Liver (tissue), 8 donors: ENCODE measurements at regions not wholly inside any gene's neighbourhood (a gene's known extent, or its start where the extent isn't known, plus 50 kb on each side); places are given as distances from the start of the nearest gene placed in this dataset.

Experiments used
- DNase-seq: peaks from one replicate; pipeline ENCODE4 v3.0.0-alpha.2; 2017; ENCODE audit warnings: low spot score
- H3K27ac ChIP-seq, 2 donors: one replicate each; pipeline ENCODE4 v1.7.0; 2013; ENCODE audit warnings: inconsistent platforms in 2 of 2, low read length in 2 of 2, control low read depth in 1 of 2, low read depth in 1 of 2, mild to moderate bottlenecking in 1 of 2
- H3K27me3 ChIP-seq, 4 donors: one replicate each; pipeline versions ENCODE4 v1.6.1 to v1.7.0; 2013; ENCODE audit warnings: low read length in 3 of 4, inconsistent platforms in 1 of 4, mild to moderate bottlenecking in 1 of 4, moderate library complexity in 1 of 4; ENCODE audit not compliant: control insufficient read depth in 4 of 4, insufficient read depth in 4 of 4
- H3K36me3 ChIP-seq, 4 donors: one replicate each; pipeline versions ENCODE4 v1.6.1 to v1.7.0; 2013; ENCODE audit warnings: low read length in 3 of 4, mild to moderate bottlenecking in 3 of 4, low read depth in 1 of 4, moderate library complexity in 1 of 4; ENCODE audit not compliant: control insufficient read depth in 4 of 4, insufficient read depth in 3 of 4
- H3K4me1 ChIP-seq, 4 donors: one replicate each; pipeline versions ENCODE4 v1.6.1 to v1.7.0; 2013; ENCODE audit warnings: low read length in 3 of 4, mild to moderate bottlenecking in 3 of 4, moderate library complexity in 1 of 4; ENCODE audit not compliant: control insufficient read depth in 4 of 4, insufficient read depth in 4 of 4
- H3K4me3 ChIP-seq, 3 donors: one replicate each; pipeline versions ENCODE4 v1.6.1 to v1.7.0; 2013; ENCODE audit warnings: low read length in 3 of 3, control low read depth in 1 of 3, low read depth in 1 of 3, mild to moderate bottlenecking in 1 of 3
- H3K9ac ChIP-seq, 2 donors: one replicate each; pipeline ENCODE4 v1.7.0; 2013; ENCODE audit warnings: low read length in 2 of 2, mild to moderate bottlenecking in 2 of 2, moderate library complexity in 2 of 2, control low read depth in 1 of 2, low read depth in 1 of 2
- H3K9me3 ChIP-seq, 4 donors: one replicate each; pipeline versions ENCODE4 v1.6.1 to v1.7.0; 2013; ENCODE audit warnings: low read length in 3 of 4; ENCODE audit not compliant: control insufficient read depth in 4 of 4
- ATF3 ChIP-seq: IDR thresholded peaks from 2 replicates; pipeline ENCODE4 v1.6.1; 2016; ENCODE audit warnings: antibody characterized with exemption
- CTCF ChIP-seq: fragments of 150-350 bp; IDR thresholded peaks from 2 replicates; pipeline ENCODE4 v1.5.1; 2017; ENCODE audit warnings: improper control_type of control experiment, low read depth, low read length; ENCODE audit not compliant: missing input control
- EGR1 ChIP-seq, 2 donors: IDR thresholded peaks; 2 replicates each; pipeline ENCODE4 v1.6.1; 2016 to 2018; ENCODE audit warnings: antibody characterized with exemption in 2 of 2, low read depth in 2 of 2
- FOXA1 ChIP-seq: IDR thresholded peaks from 2 replicates; pipeline ENCODE4 v1.6.1; 2016; ENCODE audit warnings: antibody characterized with exemption
- FOXA2 ChIP-seq: IDR thresholded peaks from 2 replicates; pipeline ENCODE4 v1.6.1; 2016; ENCODE audit warnings: antibody characterized with exemption
- GABPA ChIP-seq, 2 donors: IDR thresholded peaks in 1 of 2; conservative IDR thresholded peaks in 1 of 2; 2 replicates each; pipeline ENCODE4 v1.6.1; 2016; ENCODE audit warnings: antibody characterized with exemption in 2 of 2, mild to moderate bottlenecking in 1 of 2, moderate library complexity in 1 of 2
- HNF4A ChIP-seq, 2 donors: conservative IDR thresholded peaks; 2 replicates each; pipeline ENCODE4 v1.6.1; 2016; ENCODE audit warnings: antibody characterized with exemption in 2 of 2, mild to moderate bottlenecking in 2 of 2
- HNF4G ChIP-seq: IDR thresholded peaks from 2 replicates; pipeline ENCODE4 v1.6.1; 2016; ENCODE audit warnings: antibody characterized with exemption
- JUND ChIP-seq, 2 donors: IDR thresholded peaks; 2 replicates each; pipeline ENCODE4 v1.6.1; 2016; ENCODE audit warnings: antibody characterized with exemption in 2 of 2
- MAX ChIP-seq: IDR thresholded peaks from 2 replicates; pipeline ENCODE4 v1.6.1; 2016; ENCODE audit warnings: antibody characterized with exemption
- NR2F2 ChIP-seq: IDR thresholded peaks from 2 replicates; pipeline ENCODE4 v1.6.1; 2016; ENCODE audit warnings: antibody characterized with exemption
- RAD21 ChIP-seq, 2 donors: IDR thresholded peaks; 2 replicates each; pipeline ENCODE4 v1.6.1; 2016; ENCODE audit warnings: antibody characterized with exemption in 2 of 2, mild to moderate bottlenecking in 2 of 2
- REST ChIP-seq: IDR thresholded peaks from 2 replicates; pipeline ENCODE4 v1.6.1; 2016; ENCODE audit warnings: antibody characterized with exemption, mild to moderate bottlenecking
- RXRA ChIP-seq, 2 donors: IDR thresholded peaks; 2 replicates each; pipeline ENCODE4 v1.6.1; 2017 to 2018; ENCODE audit warnings: antibody characterized with exemption in 2 of 2, mild to moderate bottlenecking in 1 of 2
- SP1 ChIP-seq: IDR thresholded peaks from 2 replicates; pipeline ENCODE4 v1.6.1; 2018; ENCODE audit warnings: antibody characterized with exemption, mild to moderate bottlenecking
- TAF1 ChIP-seq: conservative IDR thresholded peaks from 2 replicates; pipeline ENCODE4 v1.6.1; 2016; ENCODE audit warnings: antibody characterized with exemption, mild to moderate bottlenecking
- YY1 ChIP-seq: IDR thresholded peaks from 2 replicates; pipeline ENCODE4 v1.6.1; 2016; ENCODE audit warnings: antibody characterized with exemption, mild to moderate bottlenecking
- ZBTB33 ChIP-seq: IDR thresholded peaks from 2 replicates; pipeline ENCODE4 v1.6.1; 2016; ENCODE audit warnings: antibody characterized with exemption
- WGBS: extraction: QIAGEN DNeasy Blood & Tissue Kit; methylation state at CpG from one replicate; pipeline ENCODE4 v1.1.7; 2013; 5-methylcytosine and 5-hydroxymethylcytosine counted together
- donor health status: healthy.
- donor health status: healthy.
- donor health status: healthy.
- donor health status: healthy.
- donor health status: healthy.

GRCh38 chr18:34506198-34506597, 203.9 kb upstream of the DTNA start:
- Histone ChIP-seq H3K9ac (no peak overlapping the region), H3K27ac (no peak overlapping the region), H3K9me3 (no peaks in the 10 kb centered on the region), H3K27me3 (no peaks in the 10 kb centered on the region), H3K4me3 (no peak overlapping the region), H3K36me3 (no peaks in the 10 kb centered on the region), H3K4me1 (no peaks in the 10 kb centered on the region)
- WGBS: 86% methylated on average over 1 of the region's 1 CpG
- TF ChIP-seq GABPA (IDR thresholded peaks at IDR 0.05 in 1 of 2, conservative IDR thresholded peaks at IDR 0.05 in 1 of 2) (no peak), YY1 (no peak), MAX (no peak), FOXA2 (no peak), HNF4A (conservative IDR thresholded peaks at IDR 0.05) (no peak), CTCF (no peak), NR2F2 (no peak), RAD21 (IDR thresholded peaks at IDR 0.05) (no peak), HNF4G (no peak), TAF1 (no peak), FOXA1 (no peak), ATF3 (no peak), REST (no peak), ZBTB33 (no peak), SP1 (no peak), RXRA (IDR thresholded peaks at IDR 0.05) (no peak), EGR1 (IDR thresholded peaks at IDR 0.05; ENCODE audit: low read depth in 2 of 2) (no peak)
- DNase-seq: no peak

GRCh38 chr18:34509163-34509562, 200.9 kb upstream of the DTNA start:
- DNase-seq: no peak
- TF ChIP-seq ATF3: no peak
- no peak for TF ChIP-seq RAD21 (IDR thresholded peaks at IDR 0.05)
- TF ChIP-seq JUND (IDR thresholded peaks at IDR 0.05): no peak
- TF ChIP-seq HNF4A (conservative IDR thresholded peaks at IDR 0.05): no peak
- TF ChIP-seq MAX: no peak
- no peak for TF ChIP-seq SP1
- TF ChIP-seq RXRA (IDR thresholded peaks at IDR 0.05): no peak
- TF ChIP-seq NR2F2: no peak
- TF ChIP-seq EGR1 (IDR thresholded peaks at IDR 0.05; ENCODE audit: low read depth in 2 of 2): no peak
- no peak for TF ChIP-seq HNF4G
- no peak for TF ChIP-seq TAF1
- Histone ChIP-seq H3K9ac (no peak overlapping the region), H3K4me3 (no peak overlapping the region), H3K36me3 (no peaks in the 10 kb centered on the region), H3K4me1 (no peaks in the 10 kb centered on the region), H3K27me3 (no peaks in the 10 kb centered on the region), H3K9me3 (no peaks in the 10 kb centered on the region), H3K27ac (no peak overlapping the region)
- 86% methylated on average over 1 of the region's 1 CpG for WGBS
